Mesodermal cell (in vitro differentiated cells): ENCODE measurements at regions not wholly inside any gene's neighbourhood (a gene's known extent, or its start where the extent isn't known, plus 50 kb on each side); places are given as distances from the start of the nearest gene placed in this dataset.
"Not testable (repeated sequence)": the region's sequence is repeated elsewhere in the genome, so short reads cannot be mapped to it uniquely, and the experiment has no call there.

ENCODE experiments used
- H3K27ac ChIP-seq: 2 replicates; pipeline ENCODE4 v1.7.0; 2013; ENCODE audit warnings: mild to moderate bottlenecking, low read depth, low read length, moderate library complexity; ENCODE audit not compliant: severe bottlenecking
- H3K36me3 ChIP-seq: 2 replicates; pipeline ENCODE4 v1.7.1; 2013; ENCODE audit warnings: mild to moderate bottlenecking, low read length, moderate library complexity; ENCODE audit not compliant: control insufficient read depth, insufficient read depth
- H3K4me1 ChIP-seq: one replicate; pipeline ENCODE4 v1.7.1; 2013; ENCODE audit warnings: mild to moderate bottlenecking, low read length; ENCODE audit not compliant: insufficient read depth, control insufficient read depth, poor library complexity, severe bottlenecking
- H3K4me3 ChIP-seq: 2 replicates; pipeline ENCODE4 v1.7.0; 2013; ENCODE audit warnings: low read length, control low read depth, mild to moderate bottlenecking; ENCODE audit not compliant: insufficient read depth, poor library complexity, severe bottlenecking; ENCODE audit errors: extremely low read depth
- H3K9me3 ChIP-seq: 2 replicates; pipeline ENCODE4 v1.7.1; 2013; ENCODE audit warnings: mild to moderate bottlenecking, low read length, moderate library complexity; ENCODE audit not compliant: control insufficient read depth
- WGBS, 2 experiments: methylation state at CpG; one replicate each; pipeline ENCODE4 v1.1.5; 2013; ENCODE audit warnings: missing lambda C conversion rate in 2 of 2; ENCODE audit not compliant: insufficient coverage in 2 of 2; 5-methylcytosine and 5-hydroxymethylcytosine counted together

DNA sequence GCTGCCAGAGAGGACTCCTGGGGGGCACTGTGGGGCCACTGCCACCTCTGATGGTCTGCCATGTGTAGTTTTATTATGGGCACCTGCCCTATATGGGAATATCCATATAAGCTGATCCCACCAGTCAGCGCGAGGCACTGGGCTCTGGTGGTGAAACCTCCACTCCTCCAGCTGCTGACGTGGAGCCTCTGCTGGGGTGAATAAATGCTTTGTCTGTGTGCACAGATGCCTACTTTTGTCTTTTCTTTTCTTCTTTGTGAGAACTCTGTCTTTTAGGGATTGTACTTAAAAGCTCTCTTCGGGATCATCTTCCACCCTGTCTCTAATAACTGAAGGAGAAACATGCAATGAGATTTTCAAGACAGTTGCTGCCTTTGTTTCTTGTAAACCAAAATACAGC, 68.9 kb upstream of the NCK2 start:
- H3K27ac ChIP-seq = no peak overlapping the region
- H3K9me3 ChIP-seq = no peaks in the 10 kb centered on the region
- H3K4me1 ChIP-seq = no peaks in the 10 kb centered on the region
- no peak overlapping the region for H3K4me3 ChIP-seq
- WGBS, 2 experiments = 60 to 100% methylated on average over 1 of the region's 4 CpGs
- H3K36me3 ChIP-seq = no peaks in the 10 kb centered on the region

DNA sequence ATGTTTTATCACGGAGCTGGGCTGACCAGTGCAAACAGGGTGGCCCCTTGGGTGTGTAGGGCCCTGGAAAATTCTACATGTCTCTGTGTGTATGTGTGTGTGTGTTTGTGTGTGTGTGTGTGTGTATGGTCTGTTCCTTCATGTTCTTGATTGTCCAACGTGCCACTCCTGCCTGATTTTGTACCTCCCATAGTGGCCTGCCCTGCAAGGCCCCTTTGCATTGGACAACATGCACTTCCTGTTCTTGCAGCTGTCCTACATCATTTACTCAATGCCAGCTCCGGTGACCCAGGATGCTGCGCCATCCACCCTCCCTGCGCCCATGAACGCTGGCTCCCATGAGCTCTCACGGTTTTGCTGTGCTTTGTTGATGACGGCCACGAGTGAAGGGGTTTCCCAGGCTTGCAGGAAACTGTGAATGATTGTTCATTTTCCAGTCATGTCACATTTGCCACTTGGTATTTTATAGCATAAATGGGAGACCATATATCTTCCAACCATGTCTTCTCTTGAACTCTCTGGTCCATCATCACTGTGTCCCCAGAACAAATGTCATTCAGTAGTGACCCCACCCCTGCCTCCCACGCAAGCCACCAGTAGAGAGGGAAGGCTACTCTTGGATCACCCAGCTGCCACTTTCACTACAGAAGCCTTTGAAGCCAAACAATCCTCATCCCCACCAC, 69.7 kb upstream of the NCK2 start:
- Histone ChIP-seq H3K27ac (no peak overlapping the region), H3K36me3 (no peaks in the 10 kb centered on the region), H3K9me3 (no peaks in the 10 kb centered on the region), H3K4me1 (no peaks in the 10 kb centered on the region), H3K4me3 (no peak overlapping the region)
- WGBS, 2 experiments = 96% methylated on average over 9 of the region's 10 CpGs

DNA sequence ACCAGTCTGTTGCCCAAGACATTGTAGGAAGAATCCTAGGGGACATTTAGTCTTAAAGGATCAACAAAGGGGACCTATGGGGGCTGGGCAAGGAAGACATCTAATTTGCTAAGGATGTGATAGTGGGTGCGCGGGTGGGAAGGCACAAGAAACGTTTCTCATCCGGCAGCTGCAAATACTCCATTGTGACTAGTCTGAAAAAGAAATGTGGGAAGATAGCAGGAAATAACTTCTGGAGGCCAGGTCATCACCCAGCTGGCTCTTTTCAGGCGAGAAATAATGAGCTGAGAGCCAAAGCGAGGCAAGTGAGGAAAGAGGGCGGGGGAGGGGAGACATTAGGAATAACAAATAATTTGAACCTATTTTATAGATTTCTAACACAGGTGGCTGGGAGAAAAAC, 70.3 kb upstream of the NCK2 start:
- no peak overlapping the region for H3K4me3 ChIP-seq
- H3K4me1 ChIP-seq = no peaks in the 10 kb centered on the region
- no peak overlapping the region for H3K27ac ChIP-seq
- H3K36me3 ChIP-seq = no peaks in the 10 kb centered on the region
- 62 to 89% methylated on average over 3 to 6 of the region's 7 CpGs for WGBS, 2 experiments
- H3K9me3 ChIP-seq = no peaks in the 10 kb centered on the region

DNA sequence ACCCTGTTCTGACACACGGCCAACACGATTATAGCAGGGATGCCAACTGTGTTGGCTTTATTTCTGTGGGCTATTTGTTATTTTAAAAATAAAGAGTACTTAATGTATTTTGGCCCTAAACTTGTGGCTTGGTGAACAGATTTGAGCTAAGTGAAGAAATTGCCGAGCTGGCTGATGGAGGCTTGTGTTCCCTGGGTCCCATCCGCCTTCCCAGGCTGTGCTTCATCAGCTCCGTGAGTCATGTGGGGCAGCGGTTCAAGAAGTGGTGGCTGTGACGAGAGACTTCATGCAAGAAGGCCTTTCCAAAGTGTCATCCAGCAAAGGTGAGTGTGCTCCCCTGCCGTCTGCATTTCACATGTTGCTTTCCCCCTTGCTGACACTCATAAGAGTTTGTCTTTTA, 73.6 kb upstream of the NCK2 start:
- Histone ChIP-seq H3K36me3 (no peaks in the 10 kb centered on the region), H3K9me3 (peaks cover 6% of the 10 kb centered on the region), H3K4me1 (no peaks in the 10 kb centered on the region), H3K27ac (no peak overlapping the region), H3K4me3 (no peak overlapping the region)
- WGBS, 2 experiments = 86 to 91% methylated on average over 7 to 8 of the region's 8 CpGs

DNA sequence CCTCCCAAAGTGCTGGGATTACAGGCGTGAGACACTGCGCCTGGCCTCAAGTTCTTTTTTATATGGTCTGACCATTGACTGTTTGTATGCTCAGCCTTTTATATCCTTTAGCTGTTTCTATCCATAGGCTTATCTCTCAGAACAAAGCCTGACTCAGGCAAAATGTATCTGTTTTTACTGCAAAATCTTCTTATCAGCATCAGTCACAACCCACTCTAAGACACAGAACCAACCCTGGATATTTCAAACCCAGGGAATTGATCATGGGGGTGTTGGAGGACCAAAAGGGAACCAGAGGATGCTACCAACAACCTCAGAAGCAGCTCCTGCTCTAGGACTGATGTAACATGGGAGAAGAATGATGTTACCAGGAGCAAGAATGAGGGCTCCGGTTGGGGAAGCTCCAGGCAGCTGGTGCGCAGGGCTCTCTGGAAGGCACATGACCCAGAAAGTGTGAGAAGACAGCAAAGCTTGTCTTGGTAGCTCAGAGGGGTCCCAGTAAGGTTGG, 75.3 kb upstream of the NCK2 start:
- WGBS, 2 experiments = 98% methylated on average over 4 of the region's 4 CpGs; no CpG with 5 or more reads in 1 of the 2 experiments

DNA sequence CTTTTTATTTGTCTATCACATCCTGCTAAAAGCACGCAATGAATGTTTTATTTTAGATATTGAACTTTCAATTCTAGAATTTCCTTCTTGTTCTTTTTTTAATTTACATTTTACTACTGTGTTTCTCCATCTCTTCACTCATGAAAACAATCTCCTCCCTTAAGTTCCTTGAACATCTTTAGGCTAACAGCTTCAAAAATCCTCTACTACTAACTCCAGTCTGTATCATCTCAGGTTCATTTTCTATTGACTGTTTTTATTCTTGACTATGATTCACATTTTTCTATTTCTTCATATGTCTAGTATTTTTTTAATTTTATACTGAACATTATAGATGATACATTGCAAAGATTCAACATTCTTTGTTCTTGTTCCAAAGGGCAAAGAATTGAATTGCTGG, 79.2 kb upstream of the NCK2 start:
- WGBS, 2 experiments = no CpG with 5 or more reads among the region's 1 CpG
- Histone ChIP-seq H3K4me3 (no peak overlapping the region), H3K4me1 (no peaks in the 10 kb centered on the region), H3K27ac (no peak overlapping the region), H3K36me3 (no peaks in the 10 kb centered on the region), H3K9me3 (peaks cover 17% of the 10 kb centered on the region)

More for the DNA sequence above, 75.3 kb upstream of the NCK2 start:
- Histone ChIP-seq H3K4me3 (no peak overlapping the region), H3K4me1 (no peaks in the 10 kb centered on the region), H3K9me3 (peaks cover 17% of the 10 kb centered on the region), H3K27ac (no peak overlapping the region), H3K36me3 (no peaks in the 10 kb centered on the region)

DNA sequence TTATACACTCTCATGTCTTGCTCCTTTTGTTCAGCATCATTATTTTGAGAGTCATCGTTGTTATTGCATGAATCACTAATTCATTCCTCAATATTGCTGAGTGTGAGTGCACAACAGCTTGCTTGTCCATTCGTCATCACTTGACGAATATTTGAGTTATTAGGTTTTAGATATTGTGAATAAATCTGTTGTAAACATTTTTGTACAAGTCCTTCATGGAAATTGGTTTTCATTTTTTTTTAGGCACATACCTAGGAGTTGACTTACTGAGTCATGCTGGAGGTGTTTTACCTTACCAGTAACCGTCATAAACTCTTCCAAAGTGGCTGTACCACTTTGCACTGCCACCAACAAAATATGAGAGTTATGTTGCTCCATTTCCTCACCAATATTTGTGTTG, 84.2 kb upstream of the NCK2 start:
- Histone ChIP-seq H3K27ac (no peak overlapping the region), H3K9me3 (peaks cover 6% of the 10 kb centered on the region), H3K4me3 (no peak overlapping the region), H3K36me3 (no peaks in the 10 kb centered on the region), H3K4me1 (no peaks in the 10 kb centered on the region)
- WGBS, 2 experiments = 100% methylated on average over 2 of the region's 4 CpGs; no CpG with 5 or more reads in 1 of the 2 experiments

DNA sequence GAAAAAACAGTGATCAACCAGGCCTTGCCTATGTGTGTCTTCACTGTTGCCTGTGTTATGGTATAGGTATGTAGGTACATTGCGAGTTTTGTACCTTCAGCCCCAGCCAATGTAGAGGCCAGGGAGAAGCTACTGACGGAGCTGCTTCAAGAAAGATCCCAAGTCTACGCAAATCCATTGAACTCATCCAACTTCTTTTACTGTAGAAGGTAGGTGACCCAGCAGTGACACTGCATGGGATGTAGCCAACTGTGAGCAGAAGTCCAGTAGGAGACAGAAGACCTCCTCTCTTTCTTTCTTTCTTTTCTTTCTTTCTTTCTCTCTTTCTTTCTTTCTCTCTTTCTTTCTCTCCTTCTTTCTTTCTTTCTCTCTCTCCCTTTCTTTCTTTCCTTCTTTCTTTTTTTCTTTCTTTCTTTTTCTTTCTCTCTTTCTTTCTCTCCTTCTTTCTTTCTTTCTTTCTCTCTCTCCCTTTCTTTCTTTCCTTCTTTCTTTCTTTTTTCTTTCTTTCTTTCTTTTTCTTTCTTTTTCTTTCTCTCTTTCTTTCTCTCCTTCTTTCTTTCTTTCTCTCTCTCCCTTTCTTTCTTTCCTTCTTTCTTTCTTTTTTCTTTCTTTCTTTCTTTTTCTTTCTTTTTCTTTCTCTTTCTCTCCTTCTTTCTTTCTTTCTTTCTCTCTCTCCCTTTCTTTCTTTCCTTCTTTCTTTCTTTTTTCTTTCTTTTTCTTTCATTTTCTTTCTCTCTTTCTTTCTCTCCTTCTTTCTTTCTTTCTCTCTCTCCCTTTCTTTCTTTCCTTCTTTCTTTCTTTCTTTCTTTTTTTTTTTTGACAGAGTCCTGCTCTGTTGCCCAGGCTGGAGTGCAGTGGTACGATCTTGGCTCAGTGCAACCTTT, 88.7 kb upstream of the NCK2 start:
- H3K36me3 ChIP-seq, H3K4me1 ChIP-seq, H3K9me3 ChIP-seq, H3K4me3 ChIP-seq, H3K27ac ChIP-seq: not testable (repeated sequence)
- 86 to 91% methylated on average over 1 to 4 of the region's 4 CpGs for WGBS, 2 experiments

DNA sequence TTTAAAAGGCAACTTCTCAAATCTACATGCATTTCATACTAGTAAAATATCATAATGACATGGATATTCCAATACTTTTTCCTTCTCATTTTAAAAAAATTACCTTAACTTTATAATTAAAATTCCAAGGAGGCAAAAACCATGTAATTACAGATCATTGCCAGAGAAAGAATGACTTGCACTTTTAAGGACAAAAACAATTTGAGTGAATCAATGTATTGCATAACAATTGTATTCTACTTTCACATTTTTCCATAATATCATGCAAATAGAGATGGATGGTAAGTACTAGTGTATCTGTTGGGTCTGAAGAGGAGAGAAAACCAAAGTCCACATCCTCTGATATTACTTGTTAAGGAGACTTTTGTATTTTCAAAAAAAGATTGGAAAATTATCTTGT, 89.5 kb upstream of the NCK2 start:
- Histone ChIP-seq H3K9me3 (no peaks in the 10 kb centered on the region), H3K4me1 (no peaks in the 10 kb centered on the region), H3K27ac (no peak overlapping the region), H3K4me3 (no peak overlapping the region), H3K36me3 (no peaks in the 10 kb centered on the region)

DNA sequence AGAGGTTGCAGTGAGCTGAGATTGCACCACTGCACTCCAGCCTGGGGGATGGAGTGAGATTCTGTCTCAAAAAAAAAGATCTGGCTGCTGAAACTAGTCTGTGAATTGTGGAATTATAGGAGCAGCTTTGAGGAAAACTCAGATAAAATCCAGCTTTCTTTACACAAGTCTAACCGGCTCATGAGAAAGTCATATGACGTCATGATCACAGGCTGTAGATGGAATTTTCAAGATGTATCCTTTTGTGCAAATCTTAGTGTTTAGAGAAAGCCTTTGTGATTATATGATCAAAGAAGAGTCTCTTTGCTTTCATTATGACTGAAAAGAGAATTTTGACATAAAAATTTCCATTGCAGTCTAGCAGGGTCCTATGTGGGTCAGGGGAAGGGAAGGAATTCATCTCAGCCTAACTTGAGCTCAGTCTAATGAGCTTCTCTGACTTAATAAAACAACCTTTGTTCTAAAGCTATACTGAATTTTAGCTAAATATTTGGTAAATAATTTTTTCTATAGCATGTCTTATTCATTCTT, 90.2 kb upstream of the NCK2 start:
- 100% methylated on average over 2 of the region's 2 CpGs; no CpG with 5 or more reads in 1 of the 2 experiments for whole genome bisulfite sequencing, 2 experiments
- Histone ChIP-seq H3K4me3 (no peak overlapping the region), H3K27ac (no peak overlapping the region), H3K4me1 (no peaks in the 10 kb centered on the region), H3K36me3 (no peaks in the 10 kb centered on the region), H3K9me3 (no peaks in the 10 kb centered on the region)

DNA sequence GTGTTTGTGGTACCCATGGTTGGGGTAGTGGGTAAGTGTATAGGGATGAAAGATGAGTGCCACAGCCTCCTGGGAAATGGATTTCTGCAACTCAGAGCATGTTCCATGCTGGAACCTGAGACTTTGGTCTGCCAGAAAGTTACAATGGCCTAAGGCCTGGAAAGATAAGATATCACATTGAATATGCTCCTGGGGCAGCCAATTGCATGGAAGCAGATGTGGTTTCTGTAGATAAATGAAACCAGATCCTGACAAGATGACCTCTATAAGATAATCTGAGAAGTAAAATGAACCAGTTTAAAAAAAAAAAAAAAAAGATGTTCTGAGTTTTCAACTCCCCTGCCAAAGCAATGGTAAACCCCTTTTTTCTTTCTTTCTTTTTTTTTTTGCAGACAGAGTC, 91.4 kb upstream of the NCK2 start:
- Histone ChIP-seq H3K36me3 (no peaks in the 10 kb centered on the region), H3K4me3 (no peak overlapping the region), H3K9me3 (peaks cover 3% of the 10 kb centered on the region), H3K4me1 (no peaks in the 10 kb centered on the region), H3K27ac (no peak overlapping the region)
